COLO668 (cell line): ENCODE measurements at regions not wholly inside any gene's neighbourhood (a gene's known extent, or its start where the extent isn't known, plus 50 kb on each side); places are given as distances from the start of the nearest gene placed in this dataset.
"Not testable (repeated sequence)": the region's sequence is repeated elsewhere in the genome, so short reads cannot be mapped to it uniquely, and the experiment has no call there.

Experiments
- DNase-seq: peaks from one replicate; lab custom pipeline; 2025; ENCODE audit not compliant: unreplicated experiment; lab: John Stamatoyannopoulos, UW

- DNase-seq = no peak
These were observed 50.1 kb upstream of the ACSL4 start for GRCh38 chrX:109782994-109783700.

- DNase-seq = no peak
These were observed 50.6 kb upstream of the ACSL4 start for GRCh38 chrX:109783701-109784079.

GRCh38 chrX:109785053-109785452 lies 52.0 kb upstream of the ACSL4 start:
- no peak for DNase-seq

- DNase-seq = not testable (repeated sequence)
These were observed 57.5 kb upstream of the ACSL4 start for GRCh38 chrX:109790511-109790910.

- DNase-seq = no peak
These were observed 60.1 kb upstream of the ACSL4 start for GRCh38 chrX:109793191-109793590.

GRCh38 chrX:109795682-109796081 lies 62.6 kb upstream of the ACSL4 start:
- no peak for DNase-seq

GRCh38 chrX:109797311-109797975 lies 64.4 kb upstream of the ACSL4 start:
- DNase-seq = no peak

- DNase-seq = no peak
These were observed 79.2 kb upstream of the ACSL4 start for GRCh38 chrX:109812236-109812635.

GRCh38 chrX:109813236-109813635 lies 80.2 kb upstream of the ACSL4 start:
- no peak for DNase-seq

- DNase-seq = no peak
These were observed 85.9 kb upstream of the ACSL4 start for GRCh38 chrX:109818976-109819375.

- DNase-seq = no peak
These were observed 89.8 kb upstream of the ACSL4 start for GRCh38 chrX:109822861-109823260.

GRCh38 chrX:109826954-109827708 lies 94.1 kb upstream of the ACSL4 start:
- no peak for DNase-seq

- no peak for DNase-seq
These were observed 94.7 kb upstream of the ACSL4 start for GRCh38 chrX:109827772-109828171.

GRCh38 chrX:109830157-109830703 lies 97.2 kb upstream of the ACSL4 start:
- no peak for DNase-seq

- DNase-seq = no peak
These were observed 97.7 kb upstream of the ACSL4 start for GRCh38 chrX:109830704-109831206.

GRCh38 chrX:109831326-109831985 lies 98.4 kb upstream of the ACSL4 start:
- DNase-seq = no peak

GRCh38 chrX:109839694-109840567 lies 106.9 kb upstream of the ACSL4 start:
- DNase-seq = no peak

GRCh38 chrX:109840585-109840984 lies 107.5 kb upstream of the ACSL4 start:
- DNase-seq = no peak

- no peak for DNase-seq
These were observed 108.2 kb upstream of the ACSL4 start for GRCh38 chrX:109841257-109841656.
